Left lung (tissue), 4 donors: ENCODE measurements at regions not wholly inside any gene's neighbourhood (a gene's known extent, or its start where the extent isn't known, plus 50 kb on each side); places are given as distances from the start of the nearest gene placed in this dataset.

Experiments used
- ATAC-seq: fragments of 200-7000 bp; cut with Tn5 transposase; one replicate; pipeline ENCODE4 v1.9.1; 2020; ENCODE audit warnings: moderate library complexity
- DNase-seq, 4 donors: peaks; one replicate each; pipeline ENCODE4 v3.0.0-alpha.2; 2013 to 2020
- H3K27ac ChIP-seq, 2 donors: fragments of 200-600 bp; sonication (generic) in 1 of 2; one replicate each; pipeline versions ENCODE4 v1.5.0 to v1.8.0; 2020 to 2021
- H3K27me3 ChIP-seq, 2 donors: fragments of 200-600 bp; sonication (generic) in 1 of 2; one replicate each; pipeline versions ENCODE4 v1.5.0 to v1.8.0; 2020 to 2021
- H3K36me3 ChIP-seq, 2 donors: fragments of 200-600 bp; sonication (generic) in 1 of 2; one replicate each; pipeline versions ENCODE4 v1.5.0 to v1.8.0; 2020 to 2021
- H3K4me1 ChIP-seq, 2 donors: fragments of 200-600 bp; one replicate each; pipeline ENCODE4 v1.8.0; 2021
- H3K4me3 ChIP-seq, 2 donors: fragments of 200-600 bp; sonication (generic) in 1 of 2; one replicate each; pipeline versions ENCODE4 v1.5.0 to v1.8.0; 2020 to 2021; ENCODE audit warnings: mild to moderate bottlenecking in 1 of 2
- H3K9me3 ChIP-seq, 2 donors: fragments of 200-600 bp; sonication (generic) in 1 of 2; one replicate each; pipeline versions ENCODE4 v1.5.0 to v1.8.0; 2020 to 2021
- CTCF ChIP-seq, 2 donors: fragments of 200-600 bp; sonication (generic) in 1 of 2; IDR thresholded peaks; one replicate each; pipeline versions ENCODE4 v1.5.0 to v1.8.0; 2021; ENCODE audit warnings: antibody characterized with exemption in 2 of 2
- intact Hi-C, 2 donors: fragments of 100-400 bp; cut with DNase I; formaldehyde crosslinking; loops; one replicate each; pipeline versions ENCODE4 v1.11.2 to v1.14.2; 2022
- donor health status: DM: no; HTN: yes; CAD: no.
- donor health status: DM: no; HTN: no; CAD: no.

GRCh38 chr5:42349163-42349562, 74.1 kb upstream of the GHR start:
- H3K27me3 ChIP-seq = no peaks in the 10 kb centered on the region
- H3K4me3 ChIP-seq = no peak overlapping the region
- H3K9me3 ChIP-seq = peaks cover 0 to 22% of the 10 kb centered on the region in 2 donors
- DNase-seq (no peak), ATAC-seq (no peak)
- no peak for TF ChIP-seq CTCF (IDR thresholded peaks at IDR 0.05)
- no peaks in the 10 kb centered on the region for H3K36me3 ChIP-seq
- no peak overlapping the region for H3K27ac ChIP-seq
- intact Hi-C loops = no loop called here
- H3K4me1 ChIP-seq = no peaks in the 10 kb centered on the region

DNA sequence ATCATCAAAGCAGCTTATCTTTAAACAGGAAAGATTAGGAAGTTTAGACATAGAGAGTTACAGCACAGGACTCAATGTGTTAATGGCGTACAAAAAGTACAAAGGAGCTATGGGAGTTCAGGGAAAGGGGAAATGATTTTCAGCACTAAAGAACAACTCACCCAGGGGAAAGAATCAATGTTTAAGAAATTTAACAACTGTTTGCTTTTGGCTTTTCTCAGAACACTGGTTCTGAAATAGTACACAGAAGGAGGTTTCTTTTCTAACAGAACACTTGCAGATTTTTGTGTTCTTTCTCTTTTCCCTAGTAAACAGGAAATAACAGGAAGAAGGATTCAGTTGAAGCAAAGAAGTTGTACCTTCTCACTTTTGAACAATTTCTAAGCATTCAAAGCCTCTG, 71.3 kb upstream of the GHR start:
- Histone ChIP-seq H3K4me3 (no peak overlapping the region), H3K36me3 (no peaks in the 10 kb centered on the region), H3K4me1 (no peaks in the 10 kb centered on the region), H3K27me3 (no peaks in the 10 kb centered on the region), H3K27ac (no peak overlapping the region), H3K9me3 (peaks cover 0 to 24% of the 10 kb centered on the region in 2 donors)
- ATAC-seq (no peak), DNase-seq (no peak)
- intact Hi-C loops = no loop called here
- no peak for TF ChIP-seq CTCF (IDR thresholded peaks at IDR 0.05)

- peaks cover 0 to 2% of the 10 kb centered on the region in 2 donors for H3K9me3 ChIP-seq
- H3K4me3 ChIP-seq = no peak overlapping the region
- no peak for TF ChIP-seq CTCF (IDR thresholded peaks at IDR 0.05)
- no peaks in the 10 kb centered on the region for H3K4me1 ChIP-seq
- no peak overlapping the region for H3K27ac ChIP-seq
- peak; percentile 38 for ATAC-seq
- H3K36me3 ChIP-seq = no peaks in the 10 kb centered on the region
- no peak for DNase-seq
- H3K27me3 ChIP-seq = no peaks in the 10 kb centered on the region
- intact Hi-C loops = no loop called here
These were observed 63.2 kb upstream of the GHR start for GRCh38 chr5:42360056-42360455.

GRCh38 chr5:42360616-42361314, 62.5 kb upstream of the GHR start:
- Histone ChIP-seq H3K4me3 (no peak overlapping the region), H3K36me3 (no peaks in the 10 kb centered on the region), H3K4me1 (no peaks in the 10 kb centered on the region), H3K9me3 (peaks cover 0 to 2% of the 10 kb centered on the region in 2 donors), H3K27ac (no peak overlapping the region), H3K27me3 (no peaks in the 10 kb centered on the region)
- TF ChIP-seq CTCF (IDR thresholded peaks at IDR 0.05) = no peak
- DNase-seq = no peak
- intact Hi-C loops = no loop called here
- ATAC-seq = no peak

- H3K27ac ChIP-seq = no peak overlapping the region
- no peak for TF ChIP-seq CTCF (IDR thresholded peaks at IDR 0.05)
- no peaks in the 10 kb centered on the region for H3K36me3 ChIP-seq
- DNase-seq = no peak
- peaks cover 0 to 2% of the 10 kb centered on the region in 2 donors for H3K9me3 ChIP-seq
- ATAC-seq = no peak
- intact Hi-C loops = no loop called here
- H3K27me3 ChIP-seq = no peaks in the 10 kb centered on the region
- no peaks in the 10 kb centered on the region for H3K4me1 ChIP-seq
- no peak overlapping the region for H3K4me3 ChIP-seq
These were observed 61.9 kb upstream of the GHR start for GRCh38 chr5:42361315-42361688.
